HG02852 (cell line): ENCODE measurements at regions not wholly inside any gene's neighbourhood (a gene's known extent, or its start where the extent isn't known, plus 50 kb on each side); places are given as distances from the start of the nearest gene placed in this dataset.
"Not testable (repeated sequence)": the region's sequence is repeated elsewhere in the genome, so short reads cannot be mapped to it uniquely, and the experiment has no call there.

ENCODE experiments used
- ATAC-seq: cut with Tn5 transposase; IDR thresholded peaks from one replicate; pipeline ENCODE4 v1.9.1; 2021; ENCODE audit warnings: mild to moderate bottlenecking, moderate library complexity; ENCODE audit not compliant: unreplicated experiment

GRCh38 chr13:44718467-44718866 lies 142.3 kb upstream of the TSC22D1 start:
- no peak for ATAC-seq

GRCh38 chr13:44715287-44716230 lies 139.4 kb upstream of the TSC22D1 start:
- ATAC-seq: no peak

GRCh38 chr13:44713788-44714469 lies 137.8 kb upstream of the TSC22D1 start:
- no peak for ATAC-seq

- ATAC-seq: no peak
These were observed 135.6 kb upstream of the TSC22D1 start for GRCh38 chr13:44711706-44712105.

GRCh38 chr13:44710576-44710975 lies 134.4 kb upstream of the TSC22D1 start:
- peak; percentile 79 for ATAC-seq

- ATAC-seq: not testable (repeated sequence)
These were observed 128.7 kb upstream of the TSC22D1 start for GRCh38 chr13:44704811-44705210.

- ATAC-seq: no peak
These were observed 127.2 kb upstream of the TSC22D1 start for GRCh38 chr13:44703371-44703770.

- no peak for ATAC-seq
These were observed 121.9 kb upstream of the TSC22D1 start for GRCh38 chr13:44698066-44698465.

- ATAC-seq: no peak
These were observed 120.9 kb upstream of the TSC22D1 start for GRCh38 chr13:44697058-44697457.

GRCh38 chr13:44695520-44695919 lies 119.4 kb upstream of the TSC22D1 start:
- ATAC-seq: no peak

GRCh38 chr13:44694842-44695241 lies 118.7 kb upstream of the TSC22D1 start:
- no peak for ATAC-seq

GRCh38 chr13:44694291-44694690 lies 118.2 kb upstream of the TSC22D1 start:
- no peak for ATAC-seq

GRCh38 chr13:44693156-44693764 lies 117.1 kb upstream of the TSC22D1 start:
- ATAC-seq: no peak

- ATAC-seq: no peak
These were observed 116.1 kb upstream of the TSC22D1 start for GRCh38 chr13:44692173-44692713.

- ATAC-seq: no peak
These were observed 114.2 kb upstream of the TSC22D1 start for GRCh38 chr13:44690376-44690775.

GRCh38 chr13:44688652-44689051 lies 112.5 kb upstream of the TSC22D1 start:
- ATAC-seq: no peak

GRCh38 chr13:44686531-44686934 lies 110.4 kb upstream of the TSC22D1 start:
- ATAC-seq: no peak

GRCh38 chr13:44685641-44686040 lies 109.5 kb upstream of the TSC22D1 start:
- ATAC-seq: no peak

GRCh38 chr13:44682416-44682815 lies 106.3 kb upstream of the TSC22D1 start:
- not testable (repeated sequence) for ATAC-seq

- no peak for ATAC-seq
These were observed 104.7 kb upstream of the TSC22D1 start for GRCh38 chr13:44680746-44681355.

- no peak for ATAC-seq
These were observed 103.5 kb upstream of the TSC22D1 start for GRCh38 chr13:44679597-44679996.
